ENCODE measurements at regions not wholly inside any gene's neighbourhood (a gene's known extent, or its start where the extent isn't known, plus 50 kb on each side); places are given as distances from the start of the nearest gene placed in this dataset.

DNA sequence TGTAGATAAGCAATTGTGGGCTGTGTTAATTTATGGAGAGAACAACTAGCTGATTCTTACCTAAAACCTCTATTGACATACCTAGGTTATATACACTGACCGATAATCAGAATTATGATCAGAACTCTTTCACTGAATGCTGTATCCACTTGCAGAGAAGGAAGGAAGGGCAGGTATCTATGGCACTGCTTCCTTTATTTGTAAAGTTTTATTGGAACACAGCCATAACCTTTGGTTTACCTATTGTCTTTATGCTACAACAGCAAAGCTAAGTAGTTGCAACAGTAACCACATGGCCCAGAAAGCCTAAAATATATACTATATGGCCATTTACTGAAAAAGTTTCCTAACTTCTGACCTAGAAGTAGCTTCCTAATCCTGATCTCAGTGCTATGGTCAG lies 358.9 kb upstream of the ARID1B start:
- Histone ChIP-seq H4K20me1 (ENCODE audit: insufficient read depth) (no peaks in the 10 kb centered on the region), H3K4me3 (replicated peaks in 1 of 2; ENCODE audit: low read depth in 1 of 2, low read length in 2 of 2) (no peak overlapping the region), H3K9ac (ENCODE audit: low read length) (no peak overlapping the region), H3K4me1 (ENCODE audit: control insufficient read depth in 1 of 2, insufficient read depth in 2 of 2, low read length in 2 of 2) (no peaks in the 10 kb centered on the region), H3K4me2 (ENCODE audit: low read length) (no peak overlapping the region), H3K36me3 (ENCODE audit: control insufficient read depth in 1 of 2, insufficient read depth in 2 of 2, low read length in 2 of 2) (no peaks in the 10 kb centered on the region), H3K27ac (ENCODE audit: low read depth, low read length) (no peak overlapping the region), H3K27me3 (ENCODE audit: insufficient read depth, low read length) (no peaks in the 10 kb centered on the region), H3K9me2 (ENCODE audit: insufficient read depth) (no peaks in the 10 kb centered on the region), H3K79me2 (ENCODE audit: insufficient read depth, low read length) (no peaks in the 10 kb centered on the region), H2AFZ (ENCODE audit: low read depth, low read length, poor library complexity, severe bottlenecking) (no peak overlapping the region), H3K9me3 (ENCODE audit: control insufficient read depth in 1 of 2, insufficient read depth in 1 of 2, low read depth in 1 of 2, low read length in 2 of 2) (no peaks in the 10 kb centered on the region)
- intact Hi-C loops (cut with micrococcal nuclease): no loop called here
- TF ChIP-seq EZH2 (IDR thresholded peaks at IDR 0.05) (no peak), POLR2A (IDR thresholded peaks at IDR 0.05; ENCODE audit: borderline replicate concordance, extremely low read depth, insufficient read depth, insufficient read length) (no peak)
- ChIA-PET POLR2A (no interaction called here), RAD21 (ENCODE audit: low non-redundant PET in 1 of 2, low total read pairs in 2 of 2, uncharacterized antibody in 2 of 2, unreplicated experiment in 2 of 2) (no interaction called here), CTCF (no interaction called here)
- BruUV-seq (replicated peaks): no TSS peak
- DNase-seq (ENCODE audit: low read depth, low spot score) (no peak), ATAC-seq (no peak)

DNA sequence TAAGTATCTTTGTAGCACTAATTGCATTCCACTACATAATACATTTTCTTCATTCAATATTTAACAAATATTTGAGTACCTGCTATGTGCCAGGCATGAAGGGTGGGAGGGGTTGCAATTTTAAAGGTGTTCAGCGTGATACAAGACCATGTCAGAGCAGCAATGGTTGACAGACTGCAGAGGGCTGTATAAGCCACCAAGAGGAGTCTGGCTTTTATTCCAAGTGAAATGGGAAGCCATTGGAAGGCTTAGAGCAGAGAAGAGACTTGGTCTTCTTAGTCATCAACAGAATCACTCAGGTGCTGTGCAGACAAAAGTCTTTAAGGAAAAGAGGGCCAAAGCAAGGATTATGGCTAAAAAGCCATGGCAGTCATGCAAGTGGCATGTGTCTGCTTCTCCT lies 360.8 kb upstream of the ARID1B start:
- H3K79me2 ChIP-seq (ENCODE audit: insufficient read depth, low read length): no peaks in the 10 kb centered on the region
- H3K36me3 ChIP-seq (ENCODE audit: control insufficient read depth in 1 of 2, insufficient read depth in 2 of 2, low read length in 2 of 2): no peaks in the 10 kb centered on the region
- H3K4me1 ChIP-seq (ENCODE audit: control insufficient read depth in 1 of 2, insufficient read depth in 2 of 2, low read length in 2 of 2): no peaks in the 10 kb centered on the region
- RAD21 ChIA-PET (ENCODE audit: low non-redundant PET in 1 of 2, low total read pairs in 2 of 2, uncharacterized antibody in 2 of 2, unreplicated experiment in 2 of 2): no interaction called here
- POLR2A ChIA-PET: no interaction called here
- no peaks in the 10 kb centered on the region for H3K9me3 ChIP-seq (ENCODE audit: control insufficient read depth in 1 of 2, insufficient read depth in 1 of 2, low read depth in 1 of 2, low read length in 2 of 2)
- ATAC-seq (no peak), DNase-seq (ENCODE audit: low read depth, low spot score) (no peak)
- BruUV-seq (replicated peaks): no TSS peak
- intact Hi-C loops (cut with micrococcal nuclease): no loop called here
- CTCF ChIA-PET: no interaction called here
- no peaks in the 10 kb centered on the region for H4K20me1 ChIP-seq (ENCODE audit: insufficient read depth)
- H3K9me2 ChIP-seq (ENCODE audit: insufficient read depth): no peaks in the 10 kb centered on the region
- H3K4me3 ChIP-seq (replicated peaks in 1 of 2; ENCODE audit: low read depth in 1 of 2, low read length in 2 of 2): no peak overlapping the region
- H2AFZ ChIP-seq (ENCODE audit: low read depth, low read length, poor library complexity, severe bottlenecking): no peak overlapping the region
- H3K9ac ChIP-seq (ENCODE audit: low read length): no peak overlapping the region
- H3K27ac ChIP-seq (ENCODE audit: low read depth, low read length): no peak overlapping the region
- H3K27me3 ChIP-seq (ENCODE audit: insufficient read depth, low read length): no peaks in the 10 kb centered on the region
- no peak overlapping the region for H3K4me2 ChIP-seq (ENCODE audit: low read length)
- TF ChIP-seq POLR2A (IDR thresholded peaks at IDR 0.05; ENCODE audit: borderline replicate concordance, extremely low read depth, insufficient read depth, insufficient read length) (no peak), SP1 (IDR thresholded peaks at IDR 0.05; ENCODE audit: low read depth) (no peak), ZNF274 (IDR thresholded peaks at IDR 0.05; ENCODE audit: low read depth, low read length) (no peak), JUND (IDR thresholded peaks at IDR 0.05) (no peak), EGR1 (IDR thresholded peaks at IDR 0.05; ENCODE audit: low read depth) (no peak), EZH2 (IDR thresholded peaks at IDR 0.05) (no peak), ZFX (IDR thresholded peaks at IDR 0.05) (no peak), SRF (IDR thresholded peaks at IDR 0.05; ENCODE audit: low read depth) (no peak), POLR2AphosphoS5 (IDR thresholded peaks at IDR 0.05; ENCODE audit: low read depth, low read length) (no peak), EZH2phosphoT487 (IDR thresholded peaks at IDR 0.05; ENCODE audit: borderline replicate concordance) (no peak), CEBPB (IDR thresholded peaks at IDR 0.05; ENCODE audit: low read depth) (no peak), TCF7L2 (IDR thresholded peaks at IDR 0.05; ENCODE audit: borderline replicate concordance, extremely low read depth, insufficient read depth, insufficient read length) (no peak), FOSL1 (IDR thresholded peaks at IDR 0.05; ENCODE audit: low read depth) (no peak), YY1 (IDR thresholded peaks at IDR 0.05; ENCODE audit: extremely low read depth, insufficient replicate concordance, low read depth, low read length) (no peak), ELF1 (IDR thresholded peaks at IDR 0.05; ENCODE audit: borderline replicate concordance, low read depth) (no peak), CBX3 (IDR thresholded peaks at IDR 0.05; ENCODE audit: low read depth) (no peak)
- TF ChIP-seq, protein P1, sequence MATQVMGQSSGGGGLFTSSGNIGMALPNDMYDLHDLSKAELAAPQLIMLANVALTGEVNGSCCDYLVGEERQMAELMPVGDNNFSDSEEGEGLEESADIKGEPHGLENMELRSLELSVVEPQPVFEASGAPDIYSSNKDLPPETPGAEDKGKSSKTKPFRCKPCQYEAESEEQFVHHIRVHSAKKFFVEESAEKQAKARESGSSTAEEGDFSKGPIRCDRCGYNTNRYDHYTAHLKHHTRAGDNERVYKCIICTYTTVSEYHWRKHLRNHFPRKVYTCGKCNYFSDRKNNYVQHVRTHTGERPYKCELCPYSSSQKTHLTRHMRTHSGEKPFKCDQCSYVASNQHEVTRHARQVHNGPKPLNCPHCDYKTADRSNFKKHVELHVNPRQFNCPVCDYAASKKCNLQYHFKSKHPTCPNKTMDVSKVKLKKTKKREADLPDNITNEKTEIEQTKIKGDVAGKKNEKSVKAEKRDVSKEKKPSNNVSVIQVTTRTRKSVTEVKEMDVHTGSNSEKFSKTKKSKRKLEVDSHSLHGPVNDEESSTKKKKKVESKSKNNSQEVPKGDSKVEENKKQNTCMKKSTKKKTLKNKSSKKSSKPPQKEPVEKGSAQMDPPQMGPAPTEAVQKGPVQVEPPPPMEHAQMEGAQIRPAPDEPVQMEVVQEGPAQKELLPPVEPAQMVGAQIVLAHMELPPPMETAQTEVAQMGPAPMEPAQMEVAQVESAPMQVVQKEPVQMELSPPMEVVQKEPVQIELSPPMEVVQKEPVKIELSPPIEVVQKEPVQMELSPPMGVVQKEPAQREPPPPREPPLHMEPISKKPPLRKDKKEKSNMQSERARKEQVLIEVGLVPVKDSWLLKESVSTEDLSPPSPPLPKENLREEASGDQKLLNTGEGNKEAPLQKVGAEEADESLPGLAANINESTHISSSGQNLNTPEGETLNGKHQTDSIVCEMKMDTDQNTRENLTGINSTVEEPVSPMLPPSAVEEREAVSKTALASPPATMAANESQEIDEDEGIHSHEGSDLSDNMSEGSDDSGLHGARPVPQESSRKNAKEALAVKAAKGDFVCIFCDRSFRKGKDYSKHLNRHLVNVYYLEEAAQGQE (IDR thresholded peaks at IDR 0.05; ENCODE audit: low read depth): no peak
- TF ChIP-seq, protein P2, sequence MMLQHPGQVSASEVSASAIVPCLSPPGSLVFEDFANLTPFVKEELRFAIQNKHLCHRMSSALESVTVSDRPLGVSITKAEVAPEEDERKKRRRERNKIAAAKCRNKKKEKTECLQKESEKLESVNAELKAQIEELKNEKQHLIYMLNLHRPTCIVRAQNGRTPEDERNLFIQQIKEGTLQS (IDR thresholded peaks at IDR 0.05): no peak
